K562 (cell line): ENCODE measurements at regions not wholly inside any gene's neighbourhood (a gene's known extent, or its start where the extent isn't known, plus 50 kb on each side); places are given as distances from the start of the nearest gene placed in this dataset.

Experiments
- ATAC-seq: fragments of 200-7000 bp; cut with Tn5 transposase; 3 replicates; pipeline ENCODE4 v1.9.1; 2020; ENCODE audit warnings: moderate library complexity
- BruUV-seq: library from RNA; stranded (reverse); fragments of 400-500 nt; replicated peaks from 2 replicates; lab custom pipeline; 2021; lab: Mats Ljungman, UMichigan
- CTCF ChIA-PET: fragments of 300-600 bp; formaldehyde crosslinking; extraction: SDS; loops from one replicate; lab custom pipeline; 2021; ENCODE audit warnings: low intra/inter-chr PET ratio; lab: Yijun Ruan, JAX
- POLR2A ChIA-PET: fragments of 300-600, 350-650 bp; sonication (Branson Sonifier 250); formaldehyde crosslinking; extraction: SDS; loops from one replicate; lab custom pipeline; 2021; ENCODE audit warnings: antibody characterized with exemption, inconsistent platforms; lab: Yijun Ruan, JAX
- DNase-seq, 4 experiments: peaks; one replicate each; pipeline versions ENCODE4 v3.0.0 to v3.0.0-alpha.2; 2011 to 2018; ENCODE audit warnings: low spot score in 3 of 4, mixed read lengths in 3 of 4; ENCODE audit errors: extremely low read depth in 1 of 4
- FAIRE-seq: peaks from 2 replicates; lab custom pipeline; 2011; peaks lifted over from hg19 to GRCh38; lab: Jason Lieb, UNC
- H2AFZ ChIP-seq: 2 replicates; pipeline ENCODE4 v1.6.0; 2011; ENCODE audit warnings: low read depth, low read length, control low read depth, inconsistent platforms
- H3K27ac ChIP-seq: fragments of 200-600 bp; 3 replicates; pipeline ENCODE4 v1.8.0; 2011; ENCODE audit warnings: low read depth, mild to moderate bottlenecking, control low read depth, inconsistent platforms, low read length, moderate library complexity, mixed read lengths; ENCODE audit errors: extremely low read depth
- H3K27me3 ChIP-seq, 2 experiments: fragments of 300-600 bp in 1 of 2; 2 replicates in 1 of 2; 3 replicates in 1 of 2; pipeline versions ENCODE4 v1.6.0 to v1.8.0; 2011; ENCODE audit warnings: inconsistent platforms in 2 of 2, low read length in 2 of 2, mild to moderate bottlenecking in 1 of 2, mixed read lengths in 1 of 2, moderate library complexity in 1 of 2; ENCODE audit not compliant: control insufficient read depth in 2 of 2, insufficient read depth in 2 of 2
- H3K36me3 ChIP-seq: fragments of 300-600 bp; 3 replicates; pipeline ENCODE4 v1.8.0; 2011; ENCODE audit warnings: mild to moderate bottlenecking, low read length, inconsistent platforms; ENCODE audit not compliant: control insufficient read depth, insufficient read depth
- H3K4me1 ChIP-seq, 2 experiments: fragments of 200-600 bp in 1 of 2; replicated peaks in 1 of 2; 2 replicates in 1 of 2; 3 replicates in 1 of 2; pipeline versions ENCODE4 v1.5.1 to v1.8.0; 2011; ENCODE audit warnings: inconsistent platforms in 2 of 2, low read length in 2 of 2, mild to moderate bottlenecking in 1 of 2, mixed read lengths in 1 of 2, moderate library complexity in 1 of 2; ENCODE audit not compliant: control insufficient read depth in 2 of 2, insufficient read depth in 2 of 2
- H3K4me2 ChIP-seq: 2 replicates; pipeline ENCODE4 v1.6.1; 2011; ENCODE audit warnings: low read length, control low read depth, inconsistent platforms, mixed read lengths; ENCODE audit not compliant: insufficient read depth
- H3K4me3 ChIP-seq: fragments of 200-600 bp; sonication (generic), shearing (Covaris generic); 2 replicates; pipeline ENCODE4 v1.5.1; 2016; ENCODE audit warnings: control low read depth, inconsistent platforms
- H3K79me2 ChIP-seq: fragments of 200-600 bp; 3 replicates; pipeline ENCODE4 v1.8.0; 2011; ENCODE audit warnings: low read length, inconsistent platforms; ENCODE audit not compliant: control insufficient read depth, insufficient read depth
- H3K9ac ChIP-seq, 2 experiments: 2 replicates each; pipeline versions ENCODE4 v1.6.0 to v1.6.1; 2011; ENCODE audit warnings: low read depth in 2 of 2, low read length in 2 of 2, control low read depth in 1 of 2, inconsistent platforms in 1 of 2, mild to moderate bottlenecking in 1 of 2, mixed read lengths in 1 of 2; ENCODE audit not compliant: insufficient read depth in 1 of 2
- H3K9me1 ChIP-seq: one replicate; pipeline ENCODE4 v1.6.0; 2011; ENCODE audit warnings: inconsistent platforms, mild to moderate bottlenecking, low read length, moderate library complexity; ENCODE audit not compliant: control insufficient read depth, insufficient read depth
- H3K9me3 ChIP-seq: replicated peaks from 2 replicates; pipeline ENCODE4 v1.5.1; 2011; ENCODE audit warnings: low read depth, low read length, inconsistent platforms; ENCODE audit not compliant: control insufficient read depth, insufficient read depth
- H4K20me1 ChIP-seq: replicated peaks from 2 replicates; pipeline ENCODE4 v1.6.1; 2011; ENCODE audit warnings: low read length, inconsistent platforms, mixed read lengths; ENCODE audit not compliant: control insufficient read depth, insufficient read depth
- HOMEZ ChIP-seq: fragments of 250-450 bp; sonication (Bioruptor Pico); IDR thresholded peaks from 2 replicates; pipeline ENCODE4 v1.4.0; 2020; ENCODE audit warnings: mild to moderate bottlenecking, moderate library complexity
- ZBTB49 ChIP-seq: sonication (generic); formaldehyde crosslinking; IDR thresholded peaks from 2 replicates; pipeline ENCODE4 v1.8.0; 2022; ENCODE audit warnings: missing genetic modification reagents, mild to moderate bottlenecking, borderline replicate concordance
- WGBS: fragments of 100-300 bp; shearing (Covaris generic); methylation state at CpG from one replicate; pipeline ENCODE4 v1.1.6; 2016; ENCODE audit warnings: low coverage, mixed read lengths; ENCODE audit not compliant: insufficient coverage; ENCODE audit errors: missing lambda C conversion rate; 5-methylcytosine and 5-hydroxymethylcytosine counted together
- in situ Hi-C: fragments of 300-500 bp; cut with MboI; formaldehyde crosslinking; loops from 4 replicates; pipeline ENCODE4 v1.15.0; 2018; ENCODE audit warnings: inconsistent platforms, mixed read lengths
- intact Hi-C: fragments of 100-400 bp; cut with micrococcal nuclease; formaldehyde crosslinking; loops from 2 replicates; pipeline ENCODE4 v1.14.2; 2022

- 23% methylated on average over 4 of the region's 4 CpGs for WGBS
- FAIRE-seq: no peak
- no peaks in the 10 kb centered on the region for H3K9me1 ChIP-seq
These were observed 1674.3 kb upstream of the RAG2 start for GRCh38 chr11:38272376-38272775.

More at GRCh38 chr11:38272376-38272775, 1674.3 kb upstream of the RAG2 start:
- BruUV-seq: no TSS peak
- no peak overlapping the region for H3K27ac ChIP-seq
- no peak for TF ChIP-seq ZBTB49 (CRISPR knock-in tag)
- TF ChIP-seq HOMEZ (CRISPR knock-in tag): no peak
- no peaks in the 10 kb centered on the region for H3K27me3 ChIP-seq
- no peak for DNase-seq
- intact Hi-C loops (no loop called here), in situ Hi-C loops (no loop called here)
- no peak overlapping the region for H3K4me2 ChIP-seq
- no peak overlapping the region for H3K4me3 ChIP-seq
- ChIA-PET CTCF (no interaction called here), POLR2A (interaction anchor here (1.3 kb wide), 1 partner anchor 11 kb away, joined by 4 read pairs; no protein-coding TSS in a partner anchor)
- no peak overlapping the region for H2AFZ ChIP-seq
- H3K9me3 ChIP-seq: no peaks in the 10 kb centered on the region
- H3K36me3 ChIP-seq: no peaks in the 10 kb centered on the region
- no peak overlapping the region for H3K9ac ChIP-seq
- no peaks in the 10 kb centered on the region for H4K20me1 ChIP-seq
- ATAC-seq: no peak
- H3K79me2 ChIP-seq: no peaks in the 10 kb centered on the region
- no peaks in the 10 kb centered on the region; a peak in 1 of 5 replicates for H3K4me1 ChIP-seq
